ENCODE measurements at regions not wholly inside any gene's neighbourhood (a gene's known extent, or its start where the extent isn't known, plus 50 kb on each side); places are given as distances from the start of the nearest gene placed in this dataset.
A peak's percentile ranks its signal among the peaks of the same experiment; 100 is the strongest.

DNA sequence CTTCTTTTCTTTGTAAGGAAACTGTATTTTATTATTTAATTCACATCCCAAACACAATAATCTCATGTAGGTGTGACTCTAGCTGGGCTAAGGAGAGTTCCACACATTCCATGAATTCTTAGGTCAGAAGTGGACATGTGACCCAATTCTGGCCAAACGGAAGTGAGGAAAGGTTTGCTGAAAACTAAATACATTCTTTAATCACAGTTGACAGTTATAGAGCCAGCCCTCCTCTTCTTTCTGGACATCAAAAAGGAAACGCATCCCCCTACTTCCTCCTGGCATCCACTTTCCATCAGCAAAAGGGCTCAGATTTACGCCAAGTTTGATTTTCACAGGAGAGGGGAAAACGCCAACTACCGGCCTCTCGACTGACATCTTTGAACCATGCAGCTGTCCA is 774.4 kb upstream of the POM121L12 start:
- no peak overlapping the region for H3K23ac ChIP-seq (ENCODE audit: low read length)
- no peak overlapping the region for H3K18ac ChIP-seq (ENCODE audit: low read length)
- H3K56ac ChIP-seq (ENCODE audit: low read length) = no peak overlapping the region
- no peak overlapping the region for H2BK120ac ChIP-seq (ENCODE audit: low read depth, low read length)
- H3K27me3 ChIP-seq (ENCODE audit: insufficient read depth, low read length, poor library complexity) = no peaks in the 10 kb centered on the region
- no peaks in the 10 kb centered on the region for H3K79me2 ChIP-seq (ENCODE audit: control insufficient read depth, insufficient read depth, low read length)
- H4K8ac ChIP-seq (ENCODE audit: low read depth, low read length) = no peak overlapping the region
- no peak overlapping the region for H2BK5ac ChIP-seq (ENCODE audit: low read length)
- H3K4me3 ChIP-seq (ENCODE audit: low read length) = no peak overlapping the region
- H3K27ac ChIP-seq (ENCODE audit: low read depth, low read length) = no peak overlapping the region
- H2AK5ac ChIP-seq (ENCODE audit: low read length) = no peak overlapping the region
- no peak overlapping the region for H4K5ac ChIP-seq (ENCODE audit: low read length)
- WGBS (ENCODE audit: extremely low coverage, insufficient coverage, low lambda C conversion rate) = no CpG with 5 or more reads among the region's 6 CpGs
- no peak overlapping the region for H3K9ac ChIP-seq (ENCODE audit: low read length)
- no peaks in the 10 kb centered on the region for H3K36me3 ChIP-seq (ENCODE audit: control insufficient read depth, insufficient read depth, low read length)
- H2BK15ac ChIP-seq (replicated peaks; ENCODE audit: low read depth) = no peak overlapping the region
- no peaks in the 10 kb centered on the region for H3K79me1 ChIP-seq (ENCODE audit: low read length)
- no peak overlapping the region for H3K4ac ChIP-seq (ENCODE audit: low read depth, low read length)
- H3K4me2 ChIP-seq (ENCODE audit: low read length) = no peak overlapping the region
- peak; percentile 52 for DNase-seq
- no peaks in the 10 kb centered on the region for H3K4me1 ChIP-seq (ENCODE audit: control insufficient read depth, low read depth, low read length)

DNA sequence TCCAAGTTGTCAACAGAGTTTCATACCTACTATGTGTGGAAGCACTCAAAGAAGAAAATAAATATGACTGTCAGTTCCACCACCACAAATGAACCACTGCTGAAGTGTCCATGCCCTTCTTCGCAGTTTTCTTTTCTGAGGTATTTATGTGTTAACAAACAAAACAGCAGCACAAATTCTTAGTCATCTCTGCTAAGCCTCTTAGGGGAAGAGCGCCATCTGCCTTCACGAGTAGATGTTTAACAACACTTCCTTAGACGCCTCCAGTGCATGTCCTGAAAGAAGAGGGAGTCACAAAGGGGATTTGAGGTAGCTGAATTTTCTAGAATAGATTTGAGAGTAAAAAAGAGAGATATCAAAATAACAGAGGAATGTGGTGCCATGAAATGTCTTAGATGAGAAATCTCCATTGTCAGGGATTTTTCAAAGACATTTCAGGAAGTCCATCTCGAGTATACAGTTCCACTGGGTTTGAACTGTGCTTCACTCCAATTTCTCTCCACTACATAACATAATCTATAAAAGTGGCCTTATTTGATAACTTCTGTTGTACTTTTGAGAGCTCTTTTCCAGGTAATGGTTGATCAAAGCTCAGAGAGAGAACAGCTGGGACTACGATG is 775.3 kb upstream of the POM121L12 start:
- peak; percentile 80 for DNase-seq

DNA sequence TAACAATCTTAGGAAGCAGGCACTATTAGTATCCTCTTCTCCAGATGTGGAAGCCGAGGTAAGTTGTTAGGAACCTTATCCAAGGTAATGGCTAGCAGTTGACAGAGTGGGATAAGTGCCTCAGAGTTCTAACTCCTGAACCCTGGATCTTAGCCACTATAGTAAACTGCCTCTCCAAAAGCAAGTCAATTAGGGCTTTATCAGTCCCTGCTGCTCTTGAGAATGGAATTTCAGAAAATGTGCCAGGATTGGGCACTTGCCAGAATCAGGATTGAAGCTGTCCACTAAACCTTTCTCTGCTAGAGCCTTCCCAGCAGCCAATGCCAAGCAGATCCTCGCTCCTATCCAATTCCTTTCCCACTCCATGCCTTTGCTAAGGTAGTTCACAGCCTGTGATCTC is 777.5 kb upstream of the POM121L12 start:
- Histone ChIP-seq H3K4me2 (ENCODE audit: low read length) (no peak overlapping the region), H3K4ac (ENCODE audit: low read depth, low read length) (no peak overlapping the region), H3K27ac (ENCODE audit: low read depth, low read length) (no peak overlapping the region), H3K9ac (ENCODE audit: low read length) (no peak overlapping the region), H3K23ac (ENCODE audit: low read length) (no peak overlapping the region), H2AK5ac (ENCODE audit: low read length) (no peak overlapping the region), H4K5ac (ENCODE audit: low read length) (no peak overlapping the region), H3K79me2 (ENCODE audit: control insufficient read depth, insufficient read depth, low read length) (no peaks in the 10 kb centered on the region), H3K4me1 (ENCODE audit: control insufficient read depth, low read depth, low read length) (no peaks in the 10 kb centered on the region), H3K36me3 (ENCODE audit: control insufficient read depth, insufficient read depth, low read length) (no peaks in the 10 kb centered on the region), H3K4me3 (ENCODE audit: low read length) (no peak overlapping the region), H2BK120ac (ENCODE audit: low read depth, low read length) (no peak overlapping the region), H2BK15ac (replicated peaks; ENCODE audit: low read depth) (no peak overlapping the region), H2BK5ac (ENCODE audit: low read length) (no peak overlapping the region), H3K56ac (ENCODE audit: low read length) (no peak overlapping the region), H4K8ac (ENCODE audit: low read depth, low read length) (no peak overlapping the region), H3K27me3 (ENCODE audit: insufficient read depth, low read length, poor library complexity) (no peaks in the 10 kb centered on the region), H3K18ac (ENCODE audit: low read length) (no peak overlapping the region), H3K79me1 (ENCODE audit: low read length) (no peaks in the 10 kb centered on the region)
- DNase-seq = no peak
- no CpG with 5 or more reads among the region's 2 CpGs for WGBS (ENCODE audit: extremely low coverage, insufficient coverage, low lambda C conversion rate)

More for the DNA sequence above, 775.3 kb upstream of the POM121L12 start:
- Histone ChIP-seq H3K79me1 (ENCODE audit: low read length) (no peaks in the 10 kb centered on the region), H2BK5ac (ENCODE audit: low read length) (no peak overlapping the region), H3K4me2 (ENCODE audit: low read length) (no peak overlapping the region), H3K4ac (ENCODE audit: low read depth, low read length) (no peak overlapping the region), H3K9ac (ENCODE audit: low read length) (no peak overlapping the region), H4K8ac (ENCODE audit: low read depth, low read length) (no peak overlapping the region), H3K4me1 (ENCODE audit: control insufficient read depth, low read depth, low read length) (no peaks in the 10 kb centered on the region), H3K23ac (ENCODE audit: low read length) (no peak overlapping the region), H3K27me3 (ENCODE audit: insufficient read depth, low read length, poor library complexity) (no peaks in the 10 kb centered on the region), H3K79me2 (ENCODE audit: control insufficient read depth, insufficient read depth, low read length) (no peaks in the 10 kb centered on the region), H3K4me3 (ENCODE audit: low read length) (no peak overlapping the region), H4K5ac (ENCODE audit: low read length) (no peak overlapping the region), H2BK15ac (replicated peaks; ENCODE audit: low read depth) (no peak overlapping the region), H2BK120ac (ENCODE audit: low read depth, low read length) (no peak overlapping the region), H2AK5ac (ENCODE audit: low read length) (no peak overlapping the region), H3K56ac (ENCODE audit: low read length) (no peak overlapping the region), H3K18ac (ENCODE audit: low read length) (no peak overlapping the region), H3K36me3 (ENCODE audit: control insufficient read depth, insufficient read depth, low read length) (no peaks in the 10 kb centered on the region), H3K27ac (ENCODE audit: low read depth, low read length) (no peak overlapping the region)
- WGBS (ENCODE audit: extremely low coverage, insufficient coverage, low lambda C conversion rate) = no CpG with 5 or more reads among the region's 6 CpGs

DNA sequence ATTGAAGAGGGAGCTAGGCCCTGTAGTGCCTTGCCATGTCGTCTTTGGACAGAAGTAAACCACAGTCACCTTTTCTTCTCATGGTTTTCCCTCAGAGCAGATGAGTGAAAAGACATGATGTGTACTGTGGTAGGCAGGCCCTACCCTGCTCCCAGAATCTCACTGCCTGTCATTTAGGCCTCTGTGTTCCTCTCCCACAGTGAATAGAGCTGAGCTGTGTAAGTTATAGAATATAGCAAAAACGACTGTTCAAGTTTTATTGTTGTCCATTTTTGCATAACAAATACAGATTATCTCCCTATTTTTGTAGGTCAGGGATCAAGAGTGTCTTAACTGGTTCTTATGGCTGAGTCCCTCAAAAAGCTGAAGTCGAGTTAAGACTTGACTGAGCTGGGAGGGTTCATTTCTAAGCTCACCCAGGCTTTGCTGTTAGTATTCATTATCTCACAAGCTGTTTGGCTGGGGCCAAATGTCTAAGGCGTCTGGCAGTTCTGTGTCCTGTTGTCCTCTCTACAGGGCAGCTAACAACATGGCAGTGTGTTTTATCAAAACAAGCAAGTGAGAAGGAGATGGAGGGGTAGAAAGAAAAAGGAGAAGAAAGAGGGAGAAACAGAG is 780.9 kb upstream of the POM121L12 start:
- no peaks in the 10 kb centered on the region for H3K4me1 ChIP-seq (ENCODE audit: control insufficient read depth, low read depth, low read length)
- H3K56ac ChIP-seq (ENCODE audit: low read length) = no peak overlapping the region
- no peak overlapping the region for H2AK5ac ChIP-seq (ENCODE audit: low read length)
- no peaks in the 10 kb centered on the region for H3K27me3 ChIP-seq (ENCODE audit: insufficient read depth, low read length, poor library complexity)
- H3K23ac ChIP-seq (ENCODE audit: low read length) = no peak overlapping the region
- no peak overlapping the region for H4K8ac ChIP-seq (ENCODE audit: low read depth, low read length)
- H2BK15ac ChIP-seq (replicated peaks; ENCODE audit: low read depth) = no peak overlapping the region
- H4K5ac ChIP-seq (ENCODE audit: low read length) = no peak overlapping the region
- no peak overlapping the region for H2BK5ac ChIP-seq (ENCODE audit: low read length)
- WGBS (ENCODE audit: extremely low coverage, insufficient coverage, low lambda C conversion rate) = no CpG with 5 or more reads among the region's 4 CpGs
- no peak overlapping the region for H3K4ac ChIP-seq (ENCODE audit: low read depth, low read length)
- no peak overlapping the region for H3K27ac ChIP-seq (ENCODE audit: low read depth, low read length)
- H3K79me2 ChIP-seq (ENCODE audit: control insufficient read depth, insufficient read depth, low read length) = no peaks in the 10 kb centered on the region
- no peak overlapping the region for H3K4me2 ChIP-seq (ENCODE audit: low read length)
- H2BK120ac ChIP-seq (ENCODE audit: low read depth, low read length) = no peak overlapping the region
- no peak overlapping the region for H3K4me3 ChIP-seq (ENCODE audit: low read length)
- DNase-seq = peak; percentile 2
- H3K79me1 ChIP-seq (ENCODE audit: low read length) = no peaks in the 10 kb centered on the region
- peak overlapping the region; percentile 51 for H3K18ac ChIP-seq (ENCODE audit: low read length)
- no peak overlapping the region for H3K9ac ChIP-seq (ENCODE audit: low read length)
- no peaks in the 10 kb centered on the region for H3K36me3 ChIP-seq (ENCODE audit: control insufficient read depth, insufficient read depth, low read length)

DNA sequence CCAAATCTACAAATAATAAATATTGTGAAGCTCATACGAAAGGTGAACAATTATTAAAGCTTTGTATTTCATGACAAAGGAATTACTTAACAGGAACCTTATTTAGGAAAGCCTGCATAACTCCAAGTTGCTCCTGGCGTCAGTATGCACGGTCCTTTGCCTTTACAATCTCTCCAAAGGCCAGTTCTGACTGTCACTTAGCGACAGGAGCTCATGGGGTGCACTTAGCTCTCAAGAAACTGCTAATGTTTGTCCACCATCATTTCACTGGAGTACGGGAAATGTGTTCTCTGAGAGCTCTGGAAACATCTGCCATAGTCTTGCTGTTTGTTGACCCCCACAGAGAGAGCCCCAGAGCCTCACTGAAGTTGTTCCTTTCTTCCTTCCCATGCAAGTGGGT is 781.5 kb upstream of the POM121L12 start:
- Histone ChIP-seq H3K4me1 (ENCODE audit: control insufficient read depth, low read depth, low read length) (no peaks in the 10 kb centered on the region), H3K4ac (ENCODE audit: low read depth, low read length) (no peak overlapping the region), H4K8ac (ENCODE audit: low read depth, low read length) (no peak overlapping the region), H3K18ac (ENCODE audit: low read length) (no peak overlapping the region), H3K79me2 (ENCODE audit: control insufficient read depth, insufficient read depth, low read length) (no peaks in the 10 kb centered on the region), H3K27ac (ENCODE audit: low read depth, low read length) (no peak overlapping the region), H3K56ac (ENCODE audit: low read length) (no peak overlapping the region), H2BK15ac (replicated peaks; ENCODE audit: low read depth) (no peak overlapping the region), H3K27me3 (ENCODE audit: insufficient read depth, low read length, poor library complexity) (no peaks in the 10 kb centered on the region), H3K4me2 (ENCODE audit: low read length) (no peak overlapping the region), H2BK120ac (ENCODE audit: low read depth, low read length) (no peak overlapping the region), H3K4me3 (ENCODE audit: low read length) (no peak overlapping the region), H3K36me3 (ENCODE audit: control insufficient read depth, insufficient read depth, low read length) (no peaks in the 10 kb centered on the region), H2AK5ac (ENCODE audit: low read length) (no peak overlapping the region), H2BK5ac (ENCODE audit: low read length) (no peak overlapping the region), H4K5ac (ENCODE audit: low read length) (no peak overlapping the region), H3K9ac (ENCODE audit: low read length) (no peak overlapping the region), H3K79me1 (ENCODE audit: low read length) (no peaks in the 10 kb centered on the region), H3K23ac (ENCODE audit: low read length) (no peak overlapping the region)
- DNase-seq = no peak
- WGBS (ENCODE audit: extremely low coverage, insufficient coverage, low lambda C conversion rate) = no CpG with 5 or more reads among the region's 5 CpGs

DNA sequence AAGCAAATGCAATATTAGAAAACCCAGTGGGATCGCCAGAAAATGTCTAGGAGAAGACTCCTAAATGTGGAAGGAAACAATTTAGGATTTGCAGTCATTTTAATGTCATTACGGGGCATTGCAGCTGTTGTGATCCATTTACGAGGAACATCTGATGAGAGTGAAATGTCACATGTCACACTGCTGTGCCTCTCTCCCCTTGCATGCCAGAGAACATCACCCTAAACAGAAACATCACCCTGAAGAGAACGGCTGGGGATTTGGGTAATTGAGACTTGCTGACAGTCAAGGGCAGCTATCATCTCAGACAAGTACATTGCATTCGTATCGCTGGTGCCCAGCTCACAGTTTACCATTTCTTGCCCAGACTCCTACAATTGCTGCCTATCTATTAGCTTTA is 785.7 kb upstream of the POM121L12 start:
- no peak overlapping the region for H2BK15ac ChIP-seq (replicated peaks; ENCODE audit: low read depth)
- no peak overlapping the region for H3K23ac ChIP-seq (ENCODE audit: low read length)
- H3K4me1 ChIP-seq (ENCODE audit: control insufficient read depth, low read depth, low read length) = no peaks in the 10 kb centered on the region
- H3K56ac ChIP-seq (ENCODE audit: low read length) = no peak overlapping the region
- no peak overlapping the region for H3K18ac ChIP-seq (ENCODE audit: low read length)
- H3K79me1 ChIP-seq (ENCODE audit: low read length) = no peaks in the 10 kb centered on the region
- no peak overlapping the region for H4K8ac ChIP-seq (ENCODE audit: low read depth, low read length)
- WGBS (ENCODE audit: extremely low coverage, insufficient coverage, low lambda C conversion rate) = no CpG with 5 or more reads among the region's 6 CpGs
- no peak overlapping the region for H2BK120ac ChIP-seq (ENCODE audit: low read depth, low read length)
- H3K27ac ChIP-seq (ENCODE audit: low read depth, low read length) = no peak overlapping the region
- no peaks in the 10 kb centered on the region for H3K79me2 ChIP-seq (ENCODE audit: control insufficient read depth, insufficient read depth, low read length)
- H4K5ac ChIP-seq (ENCODE audit: low read length) = no peak overlapping the region
- no peaks in the 10 kb centered on the region for H3K36me3 ChIP-seq (ENCODE audit: control insufficient read depth, insufficient read depth, low read length)
- no peak overlapping the region for H2BK5ac ChIP-seq (ENCODE audit: low read length)
- DNase-seq = no peak
- H3K4ac ChIP-seq (ENCODE audit: low read depth, low read length) = no peak overlapping the region
- no peak overlapping the region for H3K4me2 ChIP-seq (ENCODE audit: low read length)
- no peak overlapping the region for H3K9ac ChIP-seq (ENCODE audit: low read length)
- H3K4me3 ChIP-seq (ENCODE audit: low read length) = no peak overlapping the region
- no peak overlapping the region for H2AK5ac ChIP-seq (ENCODE audit: low read length)
- no peaks in the 10 kb centered on the region for H3K27me3 ChIP-seq (ENCODE audit: insufficient read depth, low read length, poor library complexity)
